Esophagus squamous epithelium (tissue), 5 donors: ENCODE measurements at regions not wholly inside any gene's neighbourhood (a gene's known extent, or its start where the extent isn't known, plus 50 kb on each side); places are given as distances from the start of the nearest gene placed in this dataset.

Source experiments
- DNase-seq: peaks from one replicate; lab custom pipeline; 2025; lab: John Stamatoyannopoulos, UW
- H3K27ac ChIP-seq, 4 donors: fragments of 200-600 bp; sonication (generic); one replicate each; pipeline ENCODE4 v1.5.1; 2016 to 2019; ENCODE audit warnings: mild to moderate bottlenecking in 1 of 4
- H3K27me3 ChIP-seq, 4 donors: fragments of 200-600 bp; sonication (generic); 1 replicate in 3 of 4; 2 replicates in 1 of 4; pipeline versions ENCODE4 v1.5.1 to v1.6.0; 2017 to 2021; ENCODE audit warnings: antibody characterized with exemption in 1 of 4
- H3K36me3 ChIP-seq, 3 donors: fragments of 200-600 bp; sonication (generic); one replicate each; pipeline ENCODE4 v1.5.1; 2016 to 2019
- H3K4me1 ChIP-seq, 3 donors: fragments of 200-600 bp; sonication (generic); one replicate each; pipeline ENCODE4 v1.5.1; 2017 to 2019
- H3K4me3 ChIP-seq, 4 donors: fragments of 200-600 bp; sonication (generic); 1 replicate in 3 of 4; 2 replicates in 1 of 4; pipeline ENCODE4 v1.5.1; 2016 to 2019; ENCODE audit warnings: mild to moderate bottlenecking in 2 of 4, moderate library complexity in 1 of 4
- H3K9me3 ChIP-seq, 3 donors: fragments of 200-600 bp; sonication (generic); one replicate each; pipeline ENCODE4 v1.5.1; 2016 to 2019
- POLR2A ChIP-seq, 4 donors: fragments of 450-650 bp; IDR thresholded peaks; one replicate each; pipeline ENCODE4 v1.6.1; 2017; ENCODE audit warnings: antibody characterized with exemption in 4 of 4, mild to moderate bottlenecking in 4 of 4, moderate library complexity in 3 of 4
- WGBS, 2 donors: methylation state at CpG; one replicate each; pipeline ENCODE4 v1.1.5; 2018; 5-methylcytosine and 5-hydroxymethylcytosine counted together
- intact Hi-C: fragments of 100-400 bp; cut with DNase I; formaldehyde crosslinking; loops from one replicate; pipeline ENCODE4 v1.15.0; 2022
- TF ChIP-seq, protein P1 (sequence below), 6 experiments: fragments of 450-650 bp in 4 of 6; fragments of 200-600 bp in 2 of 6; sonication (generic) in 2 of 6; IDR thresholded peaks; one replicate each; pipeline ENCODE4 v1.5.1; 2016 to 2019; ENCODE audit warnings: antibody characterized with exemption in 6 of 6, mild to moderate bottlenecking in 4 of 6, moderate library complexity in 4 of 6
- donor health status: DM: yes; HTN: yes; CAD: no.

- H3K9me3 ChIP-seq, result no peaks in the 10 kb centered on the region
- H3K27me3 ChIP-seq, result no peaks in the 10 kb centered on the region
- no peak overlapping the region for H3K4me3 ChIP-seq
- no peak for DNase-seq
- no peak overlapping the region for H3K27ac ChIP-seq
- H3K36me3 ChIP-seq, result no peaks in the 10 kb centered on the region
- intact Hi-C loops, result no loop called here
- H3K4me1 ChIP-seq, result peaks cover 0 to 5% (median 0%) of the 10 kb centered on the region in 3 donors
- TF ChIP-seq, protein P1, sequence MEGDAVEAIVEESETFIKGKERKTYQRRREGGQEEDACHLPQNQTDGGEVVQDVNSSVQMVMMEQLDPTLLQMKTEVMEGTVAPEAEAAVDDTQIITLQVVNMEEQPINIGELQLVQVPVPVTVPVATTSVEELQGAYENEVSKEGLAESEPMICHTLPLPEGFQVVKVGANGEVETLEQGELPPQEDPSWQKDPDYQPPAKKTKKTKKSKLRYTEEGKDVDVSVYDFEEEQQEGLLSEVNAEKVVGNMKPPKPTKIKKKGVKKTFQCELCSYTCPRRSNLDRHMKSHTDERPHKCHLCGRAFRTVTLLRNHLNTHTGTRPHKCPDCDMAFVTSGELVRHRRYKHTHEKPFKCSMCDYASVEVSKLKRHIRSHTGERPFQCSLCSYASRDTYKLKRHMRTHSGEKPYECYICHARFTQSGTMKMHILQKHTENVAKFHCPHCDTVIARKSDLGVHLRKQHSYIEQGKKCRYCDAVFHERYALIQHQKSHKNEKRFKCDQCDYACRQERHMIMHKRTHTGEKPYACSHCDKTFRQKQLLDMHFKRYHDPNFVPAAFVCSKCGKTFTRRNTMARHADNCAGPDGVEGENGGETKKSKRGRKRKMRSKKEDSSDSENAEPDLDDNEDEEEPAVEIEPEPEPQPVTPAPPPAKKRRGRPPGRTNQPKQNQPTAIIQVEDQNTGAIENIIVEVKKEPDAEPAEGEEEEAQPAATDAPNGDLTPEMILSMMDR (IDR thresholded peaks at IDR 0.05), result no peak
- no peak for TF ChIP-seq POLR2A (IDR thresholded peaks at IDR 0.05)
- 46 to 63% methylated on average over 2 of the region's 2 CpGs for WGBS, 2 donors
Observed at GRCh38 chr12:67909681-67910080, 79.6 kb upstream of the IFNG-AS1 start.

- Histone ChIP-seq H3K27me3 (no peaks in the 10 kb centered on the region), H3K4me1 (peaks cover 0 to 5% (median 0%) of the 10 kb centered on the region in 3 donors), H3K4me3 (no peak overlapping the region), H3K36me3 (no peaks in the 10 kb centered on the region), H3K27ac (no peak overlapping the region), H3K9me3 (no peaks in the 10 kb centered on the region)
- WGBS, 2 donors, result 45 to 53% methylated on average over 13 to 14 of the region's 14 CpGs
- no peak for TF ChIP-seq POLR2A (IDR thresholded peaks at IDR 0.05)
- TF ChIP-seq, protein P1 (IDR thresholded peaks at IDR 0.05), result no peak
- DNase-seq, result no peak
- intact Hi-C loops, result no loop called here
Observed at GRCh38 chr12:67910360-67911274, 78.6 kb upstream of the IFNG-AS1 start.

DNA sequence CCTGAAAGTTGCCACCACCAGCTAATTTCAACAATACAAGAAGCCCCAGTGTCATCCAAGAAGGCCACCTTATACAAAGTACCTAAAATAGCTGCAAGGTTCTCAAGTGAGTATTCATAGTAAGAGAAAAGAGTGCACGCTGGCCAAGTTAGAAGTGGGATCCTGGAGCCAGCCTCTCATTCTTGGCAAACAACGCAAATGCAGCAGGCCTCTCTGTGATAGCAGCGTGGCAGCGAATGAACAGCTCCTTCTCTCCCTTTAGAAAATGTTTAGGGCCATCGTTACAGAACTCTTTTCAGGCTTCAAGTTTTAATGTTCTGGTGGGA lies 78.0 kb upstream of the IFNG-AS1 start:
- Histone ChIP-seq H3K27me3 (no peaks in the 10 kb centered on the region), H3K4me1 (peaks cover 0 to 5% (median 0%) of the 10 kb centered on the region in 3 donors), H3K36me3 (no peaks in the 10 kb centered on the region), H3K4me3 (no peak overlapping the region), H3K9me3 (no peaks in the 10 kb centered on the region), H3K27ac (no peak overlapping the region)
- intact Hi-C loops, result no loop called here
- TF ChIP-seq POLR2A (IDR thresholded peaks at IDR 0.05), result no peak
- TF ChIP-seq, protein P1 (IDR thresholded peaks at IDR 0.05), result no peak
- WGBS, 2 donors, result 77 to 85% methylated on average over 5 of the region's 5 CpGs
- DNase-seq, result no peak

DNA sequence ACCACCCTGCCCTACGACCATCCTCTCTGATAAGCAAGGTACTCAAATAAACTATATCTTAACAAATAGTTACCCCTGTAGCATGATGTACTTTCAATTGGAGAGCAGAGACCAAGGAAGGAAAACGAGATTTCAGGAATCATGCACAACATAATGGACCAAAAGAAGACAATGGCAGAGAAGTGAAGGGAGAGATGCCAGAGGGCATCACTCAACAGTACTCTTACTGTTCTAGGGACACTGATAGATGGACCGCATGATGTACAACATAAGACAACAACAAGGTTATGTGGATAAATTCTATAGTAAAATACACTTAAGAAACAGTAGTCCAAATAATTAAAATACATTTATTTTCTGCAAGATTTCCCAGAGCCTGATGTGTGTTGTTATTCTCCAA lies 77.5 kb upstream of the IFNG-AS1 start:
- no peak for TF ChIP-seq POLR2A (IDR thresholded peaks at IDR 0.05)
- TF ChIP-seq, protein P1 (IDR thresholded peaks at IDR 0.05), result no peak

DNA sequence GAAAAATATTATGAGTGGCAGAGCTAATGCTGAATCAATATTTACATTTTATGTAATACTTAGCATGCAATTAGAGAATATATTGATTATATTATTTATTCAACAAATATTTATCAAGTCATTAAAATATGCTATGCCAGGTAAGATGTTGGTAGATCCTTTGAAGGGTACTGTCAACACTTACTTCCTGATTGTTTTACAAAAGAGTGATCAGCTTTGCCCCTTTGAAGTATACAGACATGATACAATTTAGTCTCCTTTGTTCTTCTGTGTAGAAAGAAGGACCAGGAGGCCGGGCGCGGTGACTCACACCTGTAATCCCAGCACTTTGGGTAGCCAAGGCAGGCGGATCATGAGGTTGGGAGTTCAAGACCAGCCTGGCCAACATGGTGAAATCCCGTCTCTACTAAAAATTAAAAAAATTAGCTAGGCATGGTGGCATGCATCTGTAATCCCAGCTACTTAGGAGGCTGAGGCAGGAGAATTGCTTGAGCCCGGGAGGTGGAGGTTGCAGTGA lies 73.9 kb upstream of the IFNG-AS1 start:
- Histone ChIP-seq H3K27ac (no peak overlapping the region), H3K4me3 (no peak overlapping the region), H3K9me3 (no peaks in the 10 kb centered on the region), H3K4me1 (peaks cover 0 to 16% (median 0%) of the 10 kb centered on the region in 3 donors), H3K36me3 (no peaks in the 10 kb centered on the region), H3K27me3 (no peaks in the 10 kb centered on the region)
- no peak for DNase-seq
- WGBS, 2 donors, result 57 to 80% methylated on average over 4 to 5 of the region's 6 CpGs
- TF ChIP-seq, protein P1 (IDR thresholded peaks at IDR 0.05), result no peak
- no peak for TF ChIP-seq POLR2A (IDR thresholded peaks at IDR 0.05)
- intact Hi-C loops, result no loop called here

More for the DNA sequence above, 77.5 kb upstream of the IFNG-AS1 start:
- DNase-seq, result no peak
- intact Hi-C loops, result no loop called here
- H3K36me3 ChIP-seq, result no peaks in the 10 kb centered on the region
- no peak overlapping the region for H3K27ac ChIP-seq
- H3K4me3 ChIP-seq, result no peak overlapping the region
- H3K27me3 ChIP-seq, result no peaks in the 10 kb centered on the region
- no peaks in the 10 kb centered on the region for H3K9me3 ChIP-seq
- 72 to 75% methylated on average over 3 of the region's 3 CpGs for WGBS, 2 donors
- H3K4me1 ChIP-seq, result peaks cover 0 to 5% (median 0%) of the 10 kb centered on the region in 3 donors
